ENCODE measurements at regions not wholly inside any gene's neighbourhood (a gene's known extent, or its start where the extent isn't known, plus 50 kb on each side); places are given as distances from the start of the nearest gene placed in this dataset.
A peak's percentile ranks its signal among the peaks of the same experiment; 100 is the strongest.

- Mint-ChIP-seq H3K4me1 (peaks cover 7 to 13% of the 10 kb centered on the region in 2 experiments), H3K4me3 (no peak overlapping the region), H3K9me3 (peaks cover 9 to 15% of the 10 kb centered on the region in 2 experiments), H3K36me3 (ENCODE audit: insufficient read depth in 1 of 3, low read depth in 3 of 3) (peaks cover 5 to 17% (median 11%) of the 10 kb centered on the region in 3 experiments), H3K27ac (no peak overlapping the region; a peak in 1 of 7 replicates), H3K27me3 (ENCODE audit: low read depth) (no peaks in the 10 kb centered on the region)
- H3K27me3 ChIP-seq (ENCODE audit: insufficient read depth, low read length), result no peaks in the 10 kb centered on the region
- H3K4ac ChIP-seq (ENCODE audit: low read depth, low read length), result no peak overlapping the region; the same call in 1 of the 2 replicates
- no peak overlapping the region for H2BK20ac ChIP-seq (ENCODE audit: low read depth, low read length, poor library complexity, severe bottlenecking)
- no peaks in the 10 kb centered on the region for H3K23me2 ChIP-seq (ENCODE audit: insufficient read length, low read depth, low read length, poor library complexity, severe bottlenecking)
- no peak overlapping the region for H3K4me2 ChIP-seq (ENCODE audit: insufficient read depth, insufficient read length, low read length)
- no peak overlapping the region for H3K18ac ChIP-seq (ENCODE audit: insufficient read length, low read depth, low read length)
- DNase-seq, result no peak
- H2BK15ac ChIP-seq (ENCODE audit: low read depth, low read length), result no peak overlapping the region
- no peak overlapping the region for H2BK120ac ChIP-seq (ENCODE audit: low read depth, low read length, poor library complexity, severe bottlenecking)
- no peaks in the 10 kb centered on the region for H3K79me1 ChIP-seq (ENCODE audit: insufficient read depth, low read depth, low read length, poor library complexity, severe bottlenecking)
- TF ChIP-seq CTCF (conservative IDR thresholded peaks at IDR 0.05), result peak; percentile 70
- H3K56ac ChIP-seq (ENCODE audit: insufficient read length, low read depth, low read length), result no peak overlapping the region
- no peak overlapping the region for H4K5ac ChIP-seq (ENCODE audit: insufficient read length, low read depth, low read length)
- H4K20me1 ChIP-seq (ENCODE audit: control insufficient read depth, insufficient read depth, insufficient read length), result no peaks in the 10 kb centered on the region
- peaks cover 7% of the 10 kb centered on the region for H3K9me3 ChIP-seq (ENCODE audit: control insufficient read depth, low read depth, low read length)
- no peak overlapping the region for H2BK5ac ChIP-seq (ENCODE audit: insufficient read length, low read length)
- H3K14ac ChIP-seq (ENCODE audit: insufficient read depth, low read length), result no peak overlapping the region
- no peak overlapping the region for H3K23ac ChIP-seq (ENCODE audit: insufficient read length, low read depth, low read length)
- no peaks in the 10 kb centered on the region for H3K79me2 ChIP-seq (ENCODE audit: insufficient read depth, low read length)
- H3K27ac ChIP-seq (ENCODE audit: insufficient read length, low read depth, low read length), result no peak overlapping the region
- H4K91ac ChIP-seq (ENCODE audit: insufficient read length, low read depth, low read length), result no peak overlapping the region
- no peak overlapping the region for H2BK12ac ChIP-seq (ENCODE audit: insufficient read length, low read depth, low read length)
- H3T11ph ChIP-seq (ENCODE audit: low read length), result no peak overlapping the region
- H2AFZ ChIP-seq (ENCODE audit: low read length), result no peak overlapping the region
- H3K4me1 ChIP-seq (ENCODE audit: insufficient read depth, low read length), result peaks cover 3% of the 10 kb centered on the region
- H3K9ac ChIP-seq (ENCODE audit: extremely low read depth, insufficient read length, low read length), result no peak overlapping the region
- WGBS (ENCODE audit: extremely low coverage, insufficient read length, low lambda C conversion rate), result no CpG with 5 or more reads among the region's 7 CpGs
- H2AK5ac ChIP-seq (ENCODE audit: insufficient read length, low read length), result no peak overlapping the region
- H4K8ac ChIP-seq (replicated peaks; ENCODE audit: insufficient read length, low read depth, low read length), result no peak overlapping the region
Measured at GRCh38 chrX:7638078-7638710, 204.8 kb upstream of the VCX start.

Measured in H9 (cell line).